T1000 (cell line): ENCODE measurements at regions not wholly inside any gene's neighbourhood (a gene's known extent, or its start where the extent isn't known, plus 50 kb on each side); places are given as distances from the start of the nearest gene placed in this dataset.

Experiments
- DNase-seq: peaks from one replicate; lab custom pipeline; 2025; ENCODE audit warnings: mixed read lengths; lab: John Stamatoyannopoulos, UW

- DNase-seq, result no peak
Measured at GRCh38 chr9:20042128-20042711, 253.4 kb upstream of the SLC24A2 start.

GRCh38 chr9:20041697-20042081 is 252.9 kb upstream of the SLC24A2 start:
- DNase-seq, result no peak

GRCh38 chr9:20040991-20041696 is 252.3 kb upstream of the SLC24A2 start:
- DNase-seq, result no peak

GRCh38 chr9:20037699-20038098 is 248.9 kb upstream of the SLC24A2 start:
- DNase-seq, result no peak

- no peak for DNase-seq
Measured at GRCh38 chr9:20033511-20033910, 244.7 kb upstream of the SLC24A2 start.

- DNase-seq, result no peak
Measured at GRCh38 chr9:20032413-20033006, 243.7 kb upstream of the SLC24A2 start.

DNA sequence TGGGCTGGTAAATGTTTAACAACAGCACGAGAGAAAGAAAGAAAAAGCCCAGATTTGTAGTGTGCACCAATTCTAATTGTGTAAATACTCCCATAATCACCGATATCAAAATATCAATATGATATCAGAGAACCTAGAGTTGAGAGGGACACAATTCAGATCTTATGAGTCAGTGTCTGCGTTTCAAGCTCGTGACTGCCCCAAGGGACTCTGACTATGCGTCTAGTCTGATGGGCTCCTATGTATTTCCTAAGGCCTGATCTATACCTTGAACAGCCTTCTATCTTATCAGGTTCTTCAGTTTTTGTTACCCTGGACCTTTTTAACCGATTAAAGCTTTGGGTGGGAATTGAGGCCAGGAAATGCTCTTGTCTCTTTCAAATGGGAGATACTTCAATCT is 243.0 kb upstream of the SLC24A2 start:
- DNase-seq, result no peak

DNA sequence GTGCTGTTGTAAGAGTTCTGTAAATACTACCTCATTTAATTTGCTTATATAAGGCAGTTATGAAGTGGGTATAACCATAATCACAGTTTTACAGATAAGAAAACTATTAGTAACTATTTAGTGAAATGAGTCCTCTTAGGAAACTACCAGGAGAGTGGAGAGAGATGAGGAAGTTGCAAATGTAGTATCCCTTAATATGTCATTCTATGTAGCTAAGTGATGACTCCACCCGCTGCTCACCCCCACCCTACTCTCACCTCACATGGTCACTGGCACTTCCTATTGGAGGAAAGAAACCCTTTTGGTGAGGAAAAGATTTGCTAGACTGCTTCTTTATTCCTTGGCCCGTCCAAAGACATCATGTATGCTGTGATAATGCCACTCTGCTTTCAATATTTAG is 241.8 kb upstream of the SLC24A2 start:
- DNase-seq, result no peak

DNA sequence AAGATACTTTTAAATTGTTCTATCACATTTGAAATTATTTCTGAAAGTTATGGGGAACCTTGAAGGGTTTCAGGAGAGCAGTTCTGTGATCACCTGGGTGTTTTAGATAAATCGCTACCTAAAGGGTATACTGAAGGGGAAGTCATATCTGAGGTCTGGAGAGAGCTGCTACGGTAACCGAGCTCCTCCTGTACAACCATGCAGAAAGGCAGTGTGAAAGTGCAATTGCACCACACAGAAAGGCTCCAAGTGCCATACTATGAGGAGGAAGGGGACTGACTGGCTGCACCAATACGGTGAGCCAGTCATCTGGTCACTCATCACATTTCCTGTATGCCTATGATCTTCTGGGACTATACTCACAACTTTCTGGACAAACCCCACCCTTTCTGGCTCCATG is 241.4 kb upstream of the SLC24A2 start:
- no peak for DNase-seq

GRCh38 chr9:20028849-20029231 is 240.0 kb upstream of the SLC24A2 start:
- no peak for DNase-seq

- DNase-seq, result no peak
Measured at GRCh38 chr9:20028192-20028848, 239.5 kb upstream of the SLC24A2 start.

- no peak for DNase-seq
Measured at GRCh38 chr9:20023961-20024571, 235.2 kb upstream of the SLC24A2 start.

- no peak for DNase-seq
Measured at GRCh38 chr9:20023210-20023905, 234.5 kb upstream of the SLC24A2 start.

DNA sequence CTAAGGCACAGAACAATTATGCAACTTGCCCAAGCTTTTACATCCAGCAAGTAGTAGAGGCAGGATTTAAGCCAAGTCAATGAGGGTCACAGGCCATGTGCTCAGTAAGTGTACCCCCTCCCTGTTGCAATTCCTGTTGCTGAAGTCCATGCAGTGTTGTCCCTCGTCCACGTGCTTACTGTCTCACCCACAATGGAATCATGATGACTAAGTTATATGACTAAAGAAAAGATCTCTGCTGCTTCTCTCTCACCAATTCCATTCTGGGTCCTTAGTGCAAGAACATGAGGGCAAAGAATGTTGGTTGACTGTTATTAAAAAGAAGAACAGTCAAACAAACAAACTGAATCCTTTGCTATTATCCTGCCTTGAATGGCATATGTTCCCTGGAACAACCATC is 233.6 kb upstream of the SLC24A2 start:
- DNase-seq, result no peak

DNA sequence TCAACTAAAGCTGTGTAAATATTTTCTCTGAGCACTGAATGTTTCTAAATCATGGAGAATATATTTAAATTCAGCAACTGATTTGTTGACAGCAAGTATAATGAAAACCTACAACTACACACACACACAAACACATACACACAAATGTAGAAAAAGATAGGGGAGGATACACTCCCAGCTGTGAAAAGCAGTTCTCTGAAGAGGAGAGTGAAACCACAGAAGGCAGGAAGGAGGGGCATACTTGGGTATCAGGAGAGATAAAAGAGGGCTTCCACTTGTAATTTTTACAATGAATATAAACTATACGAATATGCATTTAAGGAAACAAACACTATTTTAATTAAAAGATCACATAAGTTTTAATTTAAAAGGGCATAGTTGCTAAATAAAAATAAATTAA is 227.8 kb upstream of the SLC24A2 start:
- no peak for DNase-seq

DNA sequence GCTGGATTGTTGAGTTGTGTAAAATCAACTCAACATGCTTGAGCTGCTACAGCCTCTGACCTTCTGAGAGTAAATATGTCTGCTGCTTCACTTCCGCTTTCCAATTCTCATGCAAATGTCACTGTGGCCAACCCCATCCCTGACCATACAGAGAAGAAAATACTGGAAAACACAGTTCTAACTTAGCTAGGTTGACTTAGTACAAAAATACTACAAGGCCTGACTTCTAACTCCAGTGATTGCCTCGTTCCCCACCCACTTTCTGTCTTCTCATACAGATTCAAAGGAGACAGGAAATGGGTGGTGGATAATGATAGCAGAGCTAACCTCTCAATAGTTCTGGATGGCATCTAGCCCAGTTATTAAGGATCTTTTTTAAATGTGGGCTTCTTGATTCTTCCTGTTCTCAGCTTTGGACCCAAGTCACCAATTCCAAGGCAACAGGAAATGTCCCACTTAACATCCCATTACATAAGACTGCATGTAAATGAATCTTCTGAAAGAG is 226.6 kb upstream of the SLC24A2 start:
- DNase-seq, result no peak

DNA sequence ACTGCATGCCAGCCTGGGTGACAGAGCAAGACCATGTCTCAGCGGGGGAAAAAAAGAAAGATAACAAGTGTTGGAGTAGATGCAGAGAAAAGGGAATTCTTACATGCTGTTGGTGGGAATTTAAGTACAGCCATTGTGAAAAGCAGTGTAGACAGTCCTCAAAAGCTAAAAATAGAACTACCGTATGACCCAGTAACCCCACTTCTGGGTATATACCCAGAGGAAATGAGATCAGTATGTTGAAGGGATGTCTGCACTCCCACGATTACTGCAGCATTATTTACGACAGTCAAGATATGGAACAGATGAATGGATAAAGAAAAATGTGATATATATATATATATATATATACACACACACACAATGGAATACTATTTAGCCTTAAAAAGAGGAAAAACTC is 225.3 kb upstream of the SLC24A2 start:
- no peak for DNase-seq

GRCh38 chr9:20012232-20012631 is 223.4 kb upstream of the SLC24A2 start:
- DNase-seq, result no peak

- no peak for DNase-seq
Measured at GRCh38 chr9:20009606-20010005, 220.8 kb upstream of the SLC24A2 start.

DNA sequence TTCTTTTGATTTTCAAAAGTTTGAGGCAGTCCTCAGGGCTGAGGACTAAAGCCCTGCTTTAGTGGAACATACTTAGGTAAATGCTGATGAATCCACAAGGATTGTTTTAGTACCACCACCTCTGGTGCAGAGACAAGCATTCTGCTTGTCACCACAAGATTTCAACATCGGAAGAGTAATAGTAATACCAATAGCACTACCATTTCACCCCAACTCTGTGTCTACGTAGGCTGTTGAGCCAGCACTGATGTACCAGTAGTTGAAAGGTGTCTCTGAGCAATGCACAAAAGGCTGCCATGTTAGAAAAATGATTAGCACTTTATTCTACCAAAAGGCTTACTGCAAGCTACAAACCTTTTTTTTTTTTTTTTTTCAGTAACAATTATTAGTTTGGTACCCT is 213.2 kb upstream of the SLC24A2 start:
- no peak for DNase-seq

DNA sequence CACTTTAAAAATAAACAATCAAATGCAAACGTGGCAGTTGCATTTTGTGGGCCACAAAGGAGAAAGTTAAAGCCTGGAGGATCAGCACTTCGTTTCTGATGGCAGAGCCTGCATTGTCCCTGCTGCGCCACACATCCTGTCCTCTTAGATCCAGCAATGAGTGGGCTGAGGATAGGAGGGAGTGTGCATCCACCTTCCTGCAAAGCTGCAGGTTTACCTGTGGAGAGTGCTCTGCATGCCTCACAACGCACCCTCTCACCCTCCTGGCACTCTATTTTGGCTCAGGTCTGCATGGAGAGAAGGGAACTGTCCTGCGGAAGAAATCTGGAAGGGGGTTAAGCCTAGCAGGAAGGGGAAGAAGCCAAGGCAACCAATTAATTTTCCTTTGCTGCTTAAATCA is 212.2 kb upstream of the SLC24A2 start:
- DNase-seq, result no peak

GRCh38 chr9:19999491-20000057 is 210.7 kb upstream of the SLC24A2 start:
- DNase-seq, result peak; percentile 30
